ENCODE measurements at regions not wholly inside any gene's neighbourhood (a gene's known extent, or its start where the extent isn't known, plus 50 kb on each side); places are given as distances from the start of the nearest gene placed in this dataset.

DNA sequence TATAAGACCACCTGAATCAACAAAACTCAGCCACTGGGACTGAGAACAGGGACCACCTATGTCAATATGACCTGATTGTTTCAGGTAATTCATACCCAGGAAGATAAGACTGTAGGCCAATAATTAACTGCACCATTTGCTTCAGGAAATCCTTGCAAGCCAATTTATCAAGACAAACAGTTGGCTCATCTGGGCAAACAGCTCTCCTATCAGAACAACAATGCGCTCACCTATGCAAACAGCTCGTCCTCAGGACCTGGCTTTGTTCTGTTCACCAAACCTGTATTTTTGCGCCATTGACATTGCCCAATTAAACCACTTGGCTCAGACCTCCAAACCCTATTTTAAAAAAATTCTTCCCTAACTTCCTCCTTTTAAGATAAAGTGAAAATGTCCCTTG is 92.3 kb upstream of the MARCHF11 start:
- Histone ChIP-seq H3K36me3 (no peaks in the 10 kb centered on the region), H3K9me3 (replicated peaks) (no peaks in the 10 kb centered on the region), H3K27me3 (ENCODE audit: low read depth) (no peaks in the 10 kb centered on the region), H3K4me3 (no peak overlapping the region), H3K27ac (replicated peaks) (no peak overlapping the region), H3K4me1 (no peaks in the 10 kb centered on the region)
- TF ChIP-seq CTCF (IDR thresholded peaks at IDR 0.05; ENCODE audit: borderline replicate concordance): no peak
- intact Hi-C loops (cut with micrococcal nuclease): no loop called here
- DNase-seq: no peak

GRCh38 chr5:16265141-16265540 is 85.5 kb upstream of the MARCHF11 start:
- no peak overlapping the region for H3K4me3 ChIP-seq
- H3K36me3 ChIP-seq: no peaks in the 10 kb centered on the region
- no peak for TF ChIP-seq CTCF (IDR thresholded peaks at IDR 0.05; ENCODE audit: borderline replicate concordance)
- no peaks in the 10 kb centered on the region for H3K4me1 ChIP-seq
- H3K27me3 ChIP-seq (ENCODE audit: low read depth): no peaks in the 10 kb centered on the region
- DNase-seq: no peak
- H3K27ac ChIP-seq (replicated peaks): no peak overlapping the region
- intact Hi-C loops (cut with micrococcal nuclease): no loop called here
- H3K9me3 ChIP-seq (replicated peaks): no peaks in the 10 kb centered on the region

DNA sequence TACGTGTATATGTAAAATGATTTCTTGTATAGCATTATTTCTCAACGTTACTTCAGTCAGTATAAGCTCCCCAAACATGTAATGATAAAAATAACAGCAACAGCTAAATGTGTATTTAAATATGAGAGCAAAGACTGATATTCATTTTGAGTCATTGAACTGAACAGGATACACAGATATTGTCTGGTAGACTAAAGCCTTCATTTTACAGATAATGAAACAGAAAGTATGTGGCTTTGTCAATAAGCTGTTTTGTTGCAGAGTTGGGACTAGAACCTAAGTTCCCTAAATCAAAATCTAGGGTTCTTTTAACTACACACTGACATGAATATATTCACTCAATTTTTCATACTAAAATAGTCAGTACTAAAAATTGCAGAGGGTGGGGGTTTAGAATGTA is 80.4 kb upstream of the MARCHF11 start:
- Histone ChIP-seq H3K4me1 (no peaks in the 10 kb centered on the region), H3K36me3 (no peaks in the 10 kb centered on the region), H3K4me3 (no peak overlapping the region), H3K27ac (replicated peaks) (no peak overlapping the region), H3K9me3 (replicated peaks) (no peaks in the 10 kb centered on the region), H3K27me3 (ENCODE audit: low read depth) (no peaks in the 10 kb centered on the region)
- no peak for TF ChIP-seq CTCF (IDR thresholded peaks at IDR 0.05; ENCODE audit: borderline replicate concordance)
- no peak for DNase-seq
- intact Hi-C loops (cut with micrococcal nuclease): no loop called here

- no peak for TF ChIP-seq CTCF (IDR thresholded peaks at IDR 0.05; ENCODE audit: borderline replicate concordance)
- Histone ChIP-seq H3K27me3 (ENCODE audit: low read depth) (no peaks in the 10 kb centered on the region), H3K4me3 (no peak overlapping the region), H3K27ac (replicated peaks) (no peak overlapping the region), H3K4me1 (no peaks in the 10 kb centered on the region), H3K9me3 (replicated peaks) (peaks cover 26% of the 10 kb centered on the region), H3K36me3 (no peaks in the 10 kb centered on the region)
- intact Hi-C loops (cut with micrococcal nuclease): no loop called here
- no peak for DNase-seq
Observed at GRCh38 chr5:16253856-16254255, 74.3 kb upstream of the MARCHF11 start.

GRCh38 chr5:16245956-16246355 is 66.4 kb upstream of the MARCHF11 start:
- intact Hi-C loops (cut with micrococcal nuclease): no loop called here
- Histone ChIP-seq H3K4me1 (no peaks in the 10 kb centered on the region), H3K4me3 (no peak overlapping the region), H3K27me3 (ENCODE audit: low read depth) (no peaks in the 10 kb centered on the region), H3K27ac (replicated peaks) (no peak overlapping the region), H3K36me3 (no peaks in the 10 kb centered on the region), H3K9me3 (replicated peaks) (peaks cover 8% of the 10 kb centered on the region)
- DNase-seq: no peak
- TF ChIP-seq CTCF (IDR thresholded peaks at IDR 0.05; ENCODE audit: borderline replicate concordance): no peak

DNA sequence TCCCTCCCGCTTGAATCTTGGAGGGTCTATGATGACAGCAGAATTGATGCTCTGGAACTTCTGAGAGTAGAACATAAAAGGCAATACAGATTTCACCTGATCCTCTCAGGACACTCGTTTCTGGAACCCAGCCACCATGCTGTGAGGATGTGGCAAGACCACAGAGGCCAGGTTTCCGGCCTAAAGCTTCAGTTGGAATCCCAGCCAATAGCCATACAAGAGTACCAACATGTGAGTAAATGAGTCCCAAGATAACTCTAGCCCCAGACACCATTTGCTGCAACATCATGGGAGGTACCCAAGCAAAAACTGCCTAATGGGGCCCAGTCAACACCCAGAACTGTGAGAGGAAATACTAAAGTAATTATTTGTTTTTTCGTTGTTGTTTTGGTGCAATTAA is 65.7 kb upstream of the MARCHF11 start:
- H3K9me3 ChIP-seq (replicated peaks): peaks cover 3% of the 10 kb centered on the region
- no peak for TF ChIP-seq CTCF (IDR thresholded peaks at IDR 0.05; ENCODE audit: borderline replicate concordance)
- no peaks in the 10 kb centered on the region for H3K4me1 ChIP-seq
- H3K27ac ChIP-seq (replicated peaks): no peak overlapping the region
- intact Hi-C loops (cut with micrococcal nuclease): no loop called here
- H3K36me3 ChIP-seq: no peaks in the 10 kb centered on the region
- no peaks in the 10 kb centered on the region for H3K27me3 ChIP-seq (ENCODE audit: low read depth)
- H3K4me3 ChIP-seq: no peak overlapping the region
- no peak for DNase-seq
